ENCODE measurements at regions not wholly inside any gene's neighbourhood (a gene's known extent, or its start where the extent isn't known, plus 50 kb on each side); places are given as distances from the start of the nearest gene placed in this dataset.

- TF ChIP-seq ZFX (IDR thresholded peaks at IDR 0.05; ENCODE audit: borderline replicate concordance) = no peak
- no peak for TF ChIP-seq CTCF (IDR thresholded peaks at IDR 0.05)
- H3K27ac ChIP-seq = no peak overlapping the region
Observed at GRCh38 chr6:132995432-132995831, 181.1 kb downstream of the RPS12 start.

- no peak overlapping the region for H3K27ac ChIP-seq
- TF ChIP-seq ZFX (IDR thresholded peaks at IDR 0.05; ENCODE audit: borderline replicate concordance) (no peak), CTCF (IDR thresholded peaks at IDR 0.05) (no peak)
Observed at GRCh38 chr6:132998418-132998817, 184.0 kb downstream of the RPS12 start.

- TF ChIP-seq CTCF (IDR thresholded peaks at IDR 0.05) (no peak), ZFX (IDR thresholded peaks at IDR 0.05; ENCODE audit: borderline replicate concordance) (no peak)
- no peak overlapping the region for H3K27ac ChIP-seq
Observed at GRCh38 chr6:133001040-133001565, 186.7 kb downstream of the RPS12 start.

GRCh38 chr6:133004304-133004884 is 190.0 kb downstream of the RPS12 start:
- TF ChIP-seq ZFX (IDR thresholded peaks at IDR 0.05; ENCODE audit: borderline replicate concordance) = no peak
- TF ChIP-seq CTCF (IDR thresholded peaks at IDR 0.05) = no peak
- H3K27ac ChIP-seq = no peak overlapping the region

- TF ChIP-seq CTCF (IDR thresholded peaks at IDR 0.05) (no peak), ZFX (IDR thresholded peaks at IDR 0.05; ENCODE audit: borderline replicate concordance) (no peak)
Observed at GRCh38 chr6:133012774-133013173, 198.4 kb downstream of the RPS12 start.

GRCh38 chr6:133016631-133017030 is 202.3 kb downstream of the RPS12 start:
- TF ChIP-seq ZFX (IDR thresholded peaks at IDR 0.05; ENCODE audit: borderline replicate concordance) (no peak), CTCF (IDR thresholded peaks at IDR 0.05) (no peak)
- no peak overlapping the region for H3K27ac ChIP-seq

More at GRCh38 chr6:133012774-133013173, 198.4 kb downstream of the RPS12 start:
- H3K27ac ChIP-seq = no peak overlapping the region

- TF ChIP-seq CTCF (IDR thresholded peaks at IDR 0.05) (no peak), ZFX (IDR thresholded peaks at IDR 0.05; ENCODE audit: borderline replicate concordance) (no peak)
- H3K27ac ChIP-seq = no peak overlapping the region
Observed at GRCh38 chr6:133017581-133017980, 203.2 kb downstream of the RPS12 start.

Measured in 22Rv1 (cell line).